ENCODE measurements at regions not wholly inside any gene's neighbourhood (a gene's known extent, or its start where the extent isn't known, plus 50 kb on each side); places are given as distances from the start of the nearest gene placed in this dataset.

- no peaks in the 10 kb centered on the region for H3F3A ChIP-seq (ENCODE audit: low read depth)
- H3K79me2 ChIP-seq (ENCODE audit: insufficient read depth, low read length): no peaks in the 10 kb centered on the region
- H3K36me3 ChIP-seq (ENCODE audit: insufficient read depth, low read length): no peaks in the 10 kb centered on the region
- no peak overlapping the region for H3K9ac ChIP-seq (ENCODE audit: low read depth, low read length, poor library complexity, severe bottlenecking)
- no peaks in the 10 kb centered on the region for H3K27me3 ChIP-seq (ENCODE audit: insufficient read depth, low read length, poor library complexity, severe bottlenecking)
- H3K4me2 ChIP-seq (ENCODE audit: low read depth, low read length, poor library complexity, severe bottlenecking): peak overlapping the region; percentile 23
- H3K4me1 ChIP-seq (ENCODE audit: insufficient read depth, low read length, poor library complexity, severe bottlenecking): peaks cover 26% of the 10 kb centered on the region
- H3K9me2 ChIP-seq (replicated peaks; ENCODE audit: low read depth, low read length): no peaks in the 10 kb centered on the region
- peaks cover 21% of the 10 kb centered on the region for H3K9me3 ChIP-seq (ENCODE audit: insufficient read depth, low read depth, low read length)
- H4K20me1 ChIP-seq (ENCODE audit: insufficient read depth, low read length, poor library complexity, severe bottlenecking): no peaks in the 10 kb centered on the region
- H2AFZ ChIP-seq (ENCODE audit: low read length): 0 out of 2 replicates have a peak overlapping the region, but pooled peaks have one; percentile 13
- TF ChIP-seq EZH2phosphoT487 (IDR thresholded peaks at IDR 0.05; ENCODE audit: borderline replicate concordance) (no peak), CTCF (conservative IDR thresholded peaks at IDR 0.05; ENCODE audit: low read length) (no peak)
- no peak overlapping the region for H3K4me3 ChIP-seq (ENCODE audit: low read length, poor library complexity, severe bottlenecking)
Observed at GRCh38 chr15:60065951-60066350, 61.8 kb downstream of the FOXB1 start.

- Histone ChIP-seq H3K36me3 (ENCODE audit: insufficient read depth, low read length) (no peaks in the 10 kb centered on the region), H3K79me2 (ENCODE audit: insufficient read depth, low read length) (no peaks in the 10 kb centered on the region), H3K4me1 (ENCODE audit: insufficient read depth, low read length, poor library complexity, severe bottlenecking) (peaks cover 43% of the 10 kb centered on the region), H3K9me2 (replicated peaks; ENCODE audit: low read depth, low read length) (no peaks in the 10 kb centered on the region), H3K9me3 (ENCODE audit: insufficient read depth, low read depth, low read length) (no peaks in the 10 kb centered on the region), H3K9ac (ENCODE audit: low read depth, low read length, poor library complexity, severe bottlenecking) (no peak overlapping the region), H4K20me1 (ENCODE audit: insufficient read depth, low read length, poor library complexity, severe bottlenecking) (no peaks in the 10 kb centered on the region), H3K27me3 (ENCODE audit: insufficient read depth, low read length, poor library complexity, severe bottlenecking) (no peaks in the 10 kb centered on the region), H2AFZ (ENCODE audit: low read length) (no peak overlapping the region), H3K4me2 (ENCODE audit: low read depth, low read length, poor library complexity, severe bottlenecking) (no peak overlapping the region), H3F3A (ENCODE audit: low read depth) (no peaks in the 10 kb centered on the region), H3K4me3 (ENCODE audit: low read length, poor library complexity, severe bottlenecking) (no peak overlapping the region)
- TF ChIP-seq EZH2phosphoT487 (IDR thresholded peaks at IDR 0.05; ENCODE audit: borderline replicate concordance) (no peak), CTCF (conservative IDR thresholded peaks at IDR 0.05; ENCODE audit: low read length) (no peak)
Observed at GRCh38 chr15:60070838-60071493, 66.9 kb downstream of the FOXB1 start.

GRCh38 chr15:60072826-60073465 lies 68.8 kb downstream of the FOXB1 start:
- Histone ChIP-seq H3K9ac (ENCODE audit: low read depth, low read length, poor library complexity, severe bottlenecking) (no peak overlapping the region), H3F3A (ENCODE audit: low read depth) (no peaks in the 10 kb centered on the region), H3K9me2 (replicated peaks; ENCODE audit: low read depth, low read length) (no peaks in the 10 kb centered on the region), H3K9me3 (ENCODE audit: insufficient read depth, low read depth, low read length) (no peaks in the 10 kb centered on the region), H3K4me2 (ENCODE audit: low read depth, low read length, poor library complexity, severe bottlenecking) (no peak overlapping the region), H3K27me3 (ENCODE audit: insufficient read depth, low read length, poor library complexity, severe bottlenecking) (no peaks in the 10 kb centered on the region), H2AFZ (ENCODE audit: low read length) (no peak overlapping the region), H3K79me2 (ENCODE audit: insufficient read depth, low read length) (no peaks in the 10 kb centered on the region), H4K20me1 (ENCODE audit: insufficient read depth, low read length, poor library complexity, severe bottlenecking) (no peaks in the 10 kb centered on the region), H3K4me3 (ENCODE audit: low read length, poor library complexity, severe bottlenecking) (no peak overlapping the region), H3K4me1 (ENCODE audit: insufficient read depth, low read length, poor library complexity, severe bottlenecking) (peaks cover 45% of the 10 kb centered on the region), H3K36me3 (ENCODE audit: insufficient read depth, low read length) (no peaks in the 10 kb centered on the region)
- TF ChIP-seq EZH2phosphoT487 (IDR thresholded peaks at IDR 0.05; ENCODE audit: borderline replicate concordance) (no peak), CTCF (conservative IDR thresholded peaks at IDR 0.05; ENCODE audit: low read length) (no peak)

Measured in Loucy (cell line).